ENCODE measurements at regions not wholly inside any gene's neighbourhood (a gene's known extent, or its start where the extent isn't known, plus 50 kb on each side); places are given as distances from the start of the nearest gene placed in this dataset.

GRCh38 chr13:54424344-54424743 is 1395.7 kb downstream of the OLFM4 start:
- TF ChIP-seq CTCF (IDR thresholded peaks at IDR 0.05 in 8 of 11, conservative IDR thresholded peaks at IDR 0.05 in 3 of 11) (no peak), POLR2AphosphoS5 (IDR thresholded peaks at IDR 0.05) (no peak), POLR2A (IDR thresholded peaks at IDR 0.05) (no peak)

Data from spleen (tissue), 7 donors.